HEK293T (cell line): ENCODE measurements at regions not wholly inside any gene's neighbourhood (a gene's known extent, or its start where the extent isn't known, plus 50 kb on each side); places are given as distances from the start of the nearest gene placed in this dataset.
A peak's percentile ranks its signal among the peaks of the same experiment; 100 is the strongest.

Source experiments
- CTCF ChIA-PET: fragments of 350-600 bp; formaldehyde crosslinking; extraction: SDS; loops from one replicate; lab custom pipeline; 2021; ENCODE audit warnings: antibody characterized with exemption, inconsistent platforms; lab: Yijun Ruan, JAX
- POLR2A ChIA-PET: fragments of 350-600 bp; formaldehyde crosslinking; extraction: SDS; loops from one replicate; lab custom pipeline; 2020; ENCODE audit warnings: antibody characterized with exemption, inconsistent platforms; lab: Yijun Ruan, JAX
- DNase-seq: peaks from one replicate; pipeline ENCODE4 v3.0.0; 2012; ENCODE audit warnings: mixed read lengths; ENCODE audit errors: extremely low spot score
- ARNT ChIP-seq: fragments of 450-650 bp; IDR thresholded peaks from 2 replicates; pipeline ENCODE4 v1.6.1; 2017; ENCODE audit warnings: mild to moderate bottlenecking
- BHLHE40 ChIP-seq: fragments of 450-650 bp; IDR thresholded peaks from 2 replicates; pipeline ENCODE4 v1.6.1; 2016; ENCODE audit warnings: mild to moderate bottlenecking, moderate library complexity, borderline replicate concordance
- CTBP1 ChIP-seq: fragments of 450-650 bp; IDR thresholded peaks from 2 replicates; pipeline ENCODE4 v1.6.1; 2016; ENCODE audit warnings: borderline replicate concordance
- ELF4 ChIP-seq: fragments of 450-650 bp; IDR thresholded peaks from 2 replicates; pipeline ENCODE4 v1.6.1; 2017; ENCODE audit warnings: antibody characterized with exemption
- FOXA1 ChIP-seq: fragments of 450-650 bp; IDR thresholded peaks from 2 replicates; pipeline ENCODE4 v1.6.1; 2016; ENCODE audit warnings: mild to moderate bottlenecking
- FOXK2 ChIP-seq: fragments of 450-650 bp; IDR thresholded peaks from 2 replicates; pipeline ENCODE4 v1.6.1; 2016; ENCODE audit warnings: mild to moderate bottlenecking
- FOXM1 ChIP-seq: fragments of 450-650 bp; IDR thresholded peaks from 2 replicates; pipeline ENCODE4 v1.6.1; 2017; ENCODE audit warnings: mild to moderate bottlenecking, borderline replicate concordance
- HDGF ChIP-seq: fragments of 450-650 bp; IDR thresholded peaks from 2 replicates; pipeline ENCODE4 v1.6.1; 2017; ENCODE audit warnings: antibody characterized with exemption, borderline replicate concordance
- L3MBTL2 ChIP-seq: fragments of 450-650 bp; conservative IDR thresholded peaks from 2 replicates; pipeline ENCODE4 v1.6.1; 2016; ENCODE audit warnings: mild to moderate bottlenecking
- LEF1 ChIP-seq: fragments of 450-650 bp; IDR thresholded peaks from 2 replicates; pipeline ENCODE4 v1.6.1; 2017; ENCODE audit warnings: mild to moderate bottlenecking, borderline replicate concordance
- NFRKB ChIP-seq: fragments of 450-650 bp; IDR thresholded peaks from 2 replicates; pipeline ENCODE4 v1.6.1; 2016; ENCODE audit warnings: mild to moderate bottlenecking, moderate library complexity
- PKNOX1 ChIP-seq: fragments of 450-650 bp; IDR thresholded peaks from 2 replicates; pipeline ENCODE4 v1.6.1; 2016
- SP1 ChIP-seq: fragments of 450-650 bp; IDR thresholded peaks from 2 replicates; pipeline ENCODE4 v1.6.1; 2017
- SUZ12 ChIP-seq: fragments of 450-650 bp; IDR thresholded peaks from 2 replicates; pipeline ENCODE4 v1.6.1; 2016; ENCODE audit warnings: mild to moderate bottlenecking
- TARDBP ChIP-seq: fragments of 450-650 bp; IDR thresholded peaks from 2 replicates; pipeline ENCODE4 v1.6.1; 2016
- ZNF384 ChIP-seq: fragments of 450-650 bp; IDR thresholded peaks from 2 replicates; pipeline ENCODE4 v1.6.1; 2016

GRCh38 chrX:134180601-134181274 is 56.2 kb upstream of the CCDC160 start:
- POLR2A ChIA-PET: no interaction called here
- CTCF ChIA-PET: no interaction called here
- TF ChIP-seq CTBP1 (no peak), L3MBTL2 (no peak), FOXA1 (no peak), FOXK2 (no peak), BHLHE40 (no peak), ARNT (no peak), FOXM1 (no peak), HDGF (no peak), SP1 (no peak), NFRKB (no peak), LEF1 (no peak), ZNF384 (no peak), PKNOX1 (no peak), TARDBP (no peak)
- no peak for DNase-seq

- CTCF ChIA-PET: no interaction called here
Measured at GRCh38 chrX:134181275-134181660, 55.7 kb upstream of the CCDC160 start.

GRCh38 chrX:134183665-134184064 is 53.3 kb upstream of the CCDC160 start:
- TF ChIP-seq L3MBTL2 (0 out of 2 replicates have a peak, but pooled peaks have one; percentile 14), PKNOX1 (no peak)
- no peak for DNase-seq
- CTCF ChIA-PET: no interaction called here
- POLR2A ChIA-PET: no interaction called here

More at GRCh38 chrX:134181275-134181660, 55.7 kb upstream of the CCDC160 start:
- no peak for TF ChIP-seq NFRKB
- TF ChIP-seq SUZ12: no peak
- TF ChIP-seq TARDBP: no peak
- TF ChIP-seq FOXM1: no peak
- no peak for TF ChIP-seq FOXA1
- no peak for TF ChIP-seq FOXK2
- TF ChIP-seq L3MBTL2: no peak
- TF ChIP-seq BHLHE40: no peak
- no peak for TF ChIP-seq HDGF
- TF ChIP-seq ARNT: no peak
- no peak for TF ChIP-seq ELF4
- TF ChIP-seq LEF1: no peak
- no peak for TF ChIP-seq ZNF384
- TF ChIP-seq CTBP1: no peak
- TF ChIP-seq PKNOX1: no peak
- POLR2A ChIA-PET: no interaction called here
- DNase-seq: no peak

- no peak for TF ChIP-seq NFRKB
- TF ChIP-seq SP1: no peak
- TF ChIP-seq FOXM1: no peak
- no peak for TF ChIP-seq PKNOX1
- TF ChIP-seq ARNT: no peak
- TF ChIP-seq L3MBTL2: no peak
- TF ChIP-seq TARDBP: no peak
- no peak for TF ChIP-seq FOXA1
- no peak for TF ChIP-seq BHLHE40
- TF ChIP-seq ZNF384: no peak
- no peak for TF ChIP-seq SUZ12
- TF ChIP-seq CTBP1: no peak
- no peak for TF ChIP-seq ELF4
- ChIA-PET POLR2A (no interaction called here), CTCF (interaction anchor here (0.6 kb wide), 1 partner anchor 164 kb away, joined by 3 read pairs; no protein-coding TSS in a partner anchor)
- DNase-seq: no peak
Measured at GRCh38 chrX:134184936-134185335, 52.0 kb upstream of the CCDC160 start.

- ChIA-PET CTCF (interaction anchor here (0.6 to 1.4 kb wide), 5 partner anchors 10 to 414 kb away, joined by 3 to 4 read pairs (median 3); no protein-coding TSS in a partner anchor), POLR2A (no interaction called here)
- DNase-seq: peak; percentile 15
- TF ChIP-seq TARDBP (no peak), SUZ12 (no peak), ARNT (no peak), ELF4 (no peak)
Measured at GRCh38 chrX:134186362-134187121, 50.4 kb upstream of the CCDC160 start.
